ENCODE measurements at regions not wholly inside any gene's neighbourhood (a gene's known extent, or its start where the extent isn't known, plus 50 kb on each side); places are given as distances from the start of the nearest gene placed in this dataset.

GRCh38 chr10:1882728-1883127, 145.4 kb upstream of the ADARB2 start:
- Histone ChIP-seq H3K36me3 (ENCODE audit: insufficient read depth) (no peaks in the 10 kb centered on the region), H3K27me3 (ENCODE audit: insufficient read depth) (no peaks in the 10 kb centered on the region), H2AFZ (no peak overlapping the region), H4K20me1 (replicated peaks; ENCODE audit: insufficient read depth) (no peaks in the 10 kb centered on the region), H3K4me1 (ENCODE audit: insufficient read depth) (no peaks in the 10 kb centered on the region), H3F3A (replicated peaks; ENCODE audit: low read depth) (no peaks in the 10 kb centered on the region), H3K4me3 (no peak overlapping the region), H3K27ac (ENCODE audit: low read depth) (no peak overlapping the region), H3K9me2 (ENCODE audit: insufficient read depth) (0 out of 2 replicates have a peak, but pooled peaks cover 2% of the 10 kb centered on the region), H3K4me2 (no peak overlapping the region), H3K79me2 (replicated peaks; ENCODE audit: insufficient read depth) (no peaks in the 10 kb centered on the region)
- TF ChIP-seq POLR2AphosphoS5 (IDR thresholded peaks at IDR 0.05; ENCODE audit: low read depth) (no peak), ETS1 (IDR thresholded peaks at IDR 0.05) (no peak), CREB1 (CRISPR knock-in tag; IDR thresholded peaks at IDR 0.05; ENCODE audit: low read depth) (no peak), REST (IDR thresholded peaks at IDR 0.05; ENCODE audit: unreplicated experiment) (no peak), EZH2phosphoT487 (IDR thresholded peaks at IDR 0.05; ENCODE audit: unreplicated experiment) (no peak), JUNB (IDR thresholded peaks at IDR 0.05; ENCODE audit: unreplicated experiment) (no peak), STAT1 (IDR thresholded peaks at IDR 0.05; ENCODE audit: unreplicated experiment) (no peak), NANOG (IDR thresholded peaks at IDR 0.05; ENCODE audit: borderline replicate concordance) (no peak), ZNF331 (CRISPR knock-in tag; IDR thresholded peaks at IDR 0.05; ENCODE audit: low read depth) (no peak), EZH2 (IDR thresholded peaks at IDR 0.05; ENCODE audit: low read depth, unreplicated experiment) (no peak), ZNF462 (CRISPR knock-in tag; IDR thresholded peaks at IDR 0.05) (no peak), CTCF (conservative IDR thresholded peaks at IDR 0.05; ENCODE audit: low read depth in 2 of 2) (no peak), ZNF114 (CRISPR knock-in tag; IDR thresholded peaks at IDR 0.05) (no peak)
- no peaks in the 10 kb centered on the region for H3K4me1 Mint-ChIP-seq
- H3K4me3 Mint-ChIP-seq: no peak overlapping the region
- no peak for DNase-seq (ENCODE audit: low spot score)
- ATAC-seq: no peak
- peaks cover 18% of the 10 kb centered on the region for H3K9me3 Mint-ChIP-seq
- H3K27me3 Mint-ChIP-seq (ENCODE audit: insufficient read depth, low read depth, poor library complexity): peaks cover 1% of the 10 kb centered on the region
- H3K27ac Mint-ChIP-seq: no peak overlapping the region
- H3K36me3 Mint-ChIP-seq (ENCODE audit: low read depth): peaks cover 2% of the 10 kb centered on the region; the same call in 2 of the 3 replicates
